IPS DF 6.9 (cell line): ENCODE measurements at regions not wholly inside any gene's neighbourhood (a gene's known extent, or its start where the extent isn't known, plus 50 kb on each side); places are given as distances from the start of the nearest gene placed in this dataset.
A peak's percentile ranks its signal among the peaks of the same experiment; 100 is the strongest.

Experiments used
- DNase-seq: peaks from one replicate; pipeline ENCODE4 v3.0.0-alpha.2; 2013; ENCODE audit warnings: low read depth, low spot score
- H3K27ac ChIP-seq: one replicate; pipeline ENCODE4 v1.5.1; 2013; ENCODE audit warnings: low read length, control low read depth
- H3K27me3 ChIP-seq: 2 replicates; pipeline ENCODE4 v1.6.1; 2013; ENCODE audit warnings: mild to moderate bottlenecking, low read length; ENCODE audit not compliant: control insufficient read depth, insufficient read depth
- H3K36me3 ChIP-seq: 2 replicates; pipeline ENCODE4 v1.6.1; 2013; ENCODE audit warnings: low read length; ENCODE audit not compliant: control insufficient read depth, insufficient read depth
- H3K4me1 ChIP-seq: 2 replicates; pipeline ENCODE4 v1.6.1; 2013; ENCODE audit warnings: low read length; ENCODE audit not compliant: control insufficient read depth, insufficient read depth
- H3K4me3 ChIP-seq: 2 replicates; pipeline ENCODE4 v1.5.1; 2013; ENCODE audit warnings: mild to moderate bottlenecking, low read length
- H3K9me3 ChIP-seq: 2 replicates; pipeline ENCODE4 v1.6.1; 2013; ENCODE audit warnings: low read length, inconsistent platforms; ENCODE audit not compliant: control insufficient read depth, insufficient read depth
- WGBS: extraction: QIAGEN DNeasy Blood & Tissue Kit; methylation state at CpG from one replicate; pipeline ENCODE4 v1.1.7; 2013; ENCODE audit warnings: mixed read lengths, missing lambda C conversion rate; ENCODE audit not compliant: insufficient read length, insufficient coverage; 5-methylcytosine and 5-hydroxymethylcytosine counted together

- H3K4me3 ChIP-seq = no peak overlapping the region
- H3K36me3 ChIP-seq = no peaks in the 10 kb centered on the region
- H3K4me1 ChIP-seq = peaks cover 2% of the 10 kb centered on the region
- no peak overlapping the region for H3K27ac ChIP-seq
- no peaks in the 10 kb centered on the region for H3K9me3 ChIP-seq
- no peak for DNase-seq
- no peaks in the 10 kb centered on the region for H3K27me3 ChIP-seq
Measured at GRCh38 chr14:82431031-82431430, 897.4 kb upstream of the SEL1L start.

GRCh38 chr14:82432301-82433105 is 898.9 kb upstream of the SEL1L start:
- DNase-seq = no peak
- Histone ChIP-seq H3K9me3 (no peaks in the 10 kb centered on the region), H3K36me3 (no peaks in the 10 kb centered on the region), H3K4me3 (no peak overlapping the region), H3K27ac (no peak overlapping the region), H3K4me1 (peaks cover 2% of the 10 kb centered on the region), H3K27me3 (no peaks in the 10 kb centered on the region)
- no CpG with 5 or more reads among the region's 3 CpGs for WGBS

GRCh38 chr14:82438436-82438835 is 904.8 kb upstream of the SEL1L start:
- DNase-seq = no peak
- H3K27ac ChIP-seq = no peak overlapping the region
- WGBS = no CpG with 5 or more reads among the region's 2 CpGs
- H3K9me3 ChIP-seq = no peaks in the 10 kb centered on the region
- H3K4me3 ChIP-seq = no peak overlapping the region
- no peaks in the 10 kb centered on the region for H3K36me3 ChIP-seq
- no peaks in the 10 kb centered on the region for H3K4me1 ChIP-seq
- H3K27me3 ChIP-seq = no peaks in the 10 kb centered on the region

- no peaks in the 10 kb centered on the region for H3K36me3 ChIP-seq
- H3K9me3 ChIP-seq = no peaks in the 10 kb centered on the region
- no peak overlapping the region for H3K27ac ChIP-seq
- no peak overlapping the region for H3K4me3 ChIP-seq
- no CpG with 5 or more reads among the region's 3 CpGs for WGBS
- no peaks in the 10 kb centered on the region for H3K4me1 ChIP-seq
- DNase-seq = no peak
- H3K27me3 ChIP-seq = no peaks in the 10 kb centered on the region
Measured at GRCh38 chr14:82441270-82441669, 907.6 kb upstream of the SEL1L start.

GRCh38 chr14:82445810-82446570 is 912.3 kb upstream of the SEL1L start:
- Histone ChIP-seq H3K9me3 (no peaks in the 10 kb centered on the region), H3K36me3 (no peaks in the 10 kb centered on the region), H3K27me3 (no peaks in the 10 kb centered on the region), H3K4me1 (no peaks in the 10 kb centered on the region), H3K27ac (no peak overlapping the region), H3K4me3 (no peak overlapping the region)
- DNase-seq = no peak
- WGBS = no CpG with 5 or more reads among the region's 5 CpGs

- no CpG with 5 or more reads among the region's 3 CpGs for WGBS
- DNase-seq = no peak
- H3K9me3 ChIP-seq = no peaks in the 10 kb centered on the region
Measured at GRCh38 chr14:82447586-82447985, 913.9 kb upstream of the SEL1L start.

GRCh38 chr14:82449926-82450468 is 916.3 kb upstream of the SEL1L start:
- Histone ChIP-seq H3K4me1 (no peaks in the 10 kb centered on the region), H3K9me3 (no peaks in the 10 kb centered on the region), H3K36me3 (no peaks in the 10 kb centered on the region), H3K27me3 (no peaks in the 10 kb centered on the region), H3K4me3 (no peak overlapping the region), H3K27ac (no peak overlapping the region)
- no peak for DNase-seq
- no CpG with 5 or more reads among the region's 5 CpGs for WGBS

More at GRCh38 chr14:82447586-82447985, 913.9 kb upstream of the SEL1L start:
- Histone ChIP-seq H3K27me3 (no peaks in the 10 kb centered on the region), H3K36me3 (no peaks in the 10 kb centered on the region), H3K4me1 (no peaks in the 10 kb centered on the region), H3K27ac (no peak overlapping the region), H3K4me3 (no peak overlapping the region)

- Histone ChIP-seq H3K27me3 (no peaks in the 10 kb centered on the region), H3K4me3 (no peak overlapping the region), H3K9me3 (no peaks in the 10 kb centered on the region), H3K4me1 (no peaks in the 10 kb centered on the region), H3K27ac (no peak overlapping the region), H3K36me3 (no peaks in the 10 kb centered on the region)
- DNase-seq = peak; percentile 7
Measured at GRCh38 chr14:82451675-82452074, 918.0 kb upstream of the SEL1L start.

GRCh38 chr14:82482345-82482744 is 948.7 kb upstream of the SEL1L start:
- Histone ChIP-seq H3K4me3 (no peak overlapping the region), H3K9me3 (no peaks in the 10 kb centered on the region), H3K36me3 (no peaks in the 10 kb centered on the region), H3K27ac (no peak overlapping the region), H3K27me3 (no peaks in the 10 kb centered on the region), H3K4me1 (no peaks in the 10 kb centered on the region)
- DNase-seq = no peak
- WGBS = no CpG with 5 or more reads among the region's 6 CpGs

GRCh38 chr14:82488473-82488872 is 954.8 kb upstream of the SEL1L start:
- Histone ChIP-seq H3K27ac (no peak overlapping the region), H3K9me3 (no peaks in the 10 kb centered on the region), H3K36me3 (no peaks in the 10 kb centered on the region), H3K4me1 (no peaks in the 10 kb centered on the region), H3K4me3 (no peak overlapping the region), H3K27me3 (no peaks in the 10 kb centered on the region)
- WGBS = no CpG with 5 or more reads among the region's 2 CpGs
- DNase-seq = no peak
